ENCODE measurements at regions not wholly inside any gene's neighbourhood (a gene's known extent, or its start where the extent isn't known, plus 50 kb on each side); places are given as distances from the start of the nearest gene placed in this dataset.

DNA sequence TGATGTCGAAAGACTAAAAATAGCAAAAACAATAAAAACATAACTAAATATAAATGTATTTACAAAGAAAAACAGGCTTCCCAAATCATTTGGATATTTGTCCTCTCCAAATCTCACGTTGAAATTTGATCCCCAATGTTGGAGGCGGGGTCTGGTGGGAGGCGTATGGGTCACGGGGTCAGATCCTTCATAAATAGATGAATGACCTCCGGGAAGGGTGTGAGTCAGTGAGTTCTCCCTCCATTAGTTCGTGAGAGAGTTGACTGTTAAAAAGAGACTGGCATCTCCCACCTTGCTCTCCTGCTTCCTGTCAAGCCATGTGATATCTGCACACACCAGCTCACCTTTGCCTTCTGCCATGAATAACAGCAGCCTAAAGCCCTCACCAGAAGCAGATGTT, 703.0 kb downstream of the TMEM182 start:
- H3K79me2 ChIP-seq (ENCODE audit: insufficient read depth, low read length), result no peaks in the 10 kb centered on the region
- no peak overlapping the region for H2BK12ac ChIP-seq (ENCODE audit: insufficient read length, low read depth, low read length)
- H3K9me3 ChIP-seq (ENCODE audit: control insufficient read depth, low read depth, low read length), result no peaks in the 10 kb centered on the region
- H2BK20ac ChIP-seq (ENCODE audit: low read depth, low read length, poor library complexity, severe bottlenecking), result no peak overlapping the region
- Mint-ChIP-seq H3K27me3 (ENCODE audit: low read depth) (no peaks in the 10 kb centered on the region), H3K27ac (no peak overlapping the region), H3K4me3 (no peak overlapping the region), H3K36me3 (ENCODE audit: insufficient read depth in 1 of 3, low read depth in 3 of 3) (no peaks in the 10 kb centered on the region), H3K4me1 (peaks cover 0 to 3% of the 10 kb centered on the region in 2 experiments; a peak in 2 of 4 replicates), H3K9me3 (0 out of 5 replicates have a peak, but pooled peaks cover 0 to 2% of the 10 kb centered on the region in 2 experiments)
- TF ChIP-seq, protein P1, sequence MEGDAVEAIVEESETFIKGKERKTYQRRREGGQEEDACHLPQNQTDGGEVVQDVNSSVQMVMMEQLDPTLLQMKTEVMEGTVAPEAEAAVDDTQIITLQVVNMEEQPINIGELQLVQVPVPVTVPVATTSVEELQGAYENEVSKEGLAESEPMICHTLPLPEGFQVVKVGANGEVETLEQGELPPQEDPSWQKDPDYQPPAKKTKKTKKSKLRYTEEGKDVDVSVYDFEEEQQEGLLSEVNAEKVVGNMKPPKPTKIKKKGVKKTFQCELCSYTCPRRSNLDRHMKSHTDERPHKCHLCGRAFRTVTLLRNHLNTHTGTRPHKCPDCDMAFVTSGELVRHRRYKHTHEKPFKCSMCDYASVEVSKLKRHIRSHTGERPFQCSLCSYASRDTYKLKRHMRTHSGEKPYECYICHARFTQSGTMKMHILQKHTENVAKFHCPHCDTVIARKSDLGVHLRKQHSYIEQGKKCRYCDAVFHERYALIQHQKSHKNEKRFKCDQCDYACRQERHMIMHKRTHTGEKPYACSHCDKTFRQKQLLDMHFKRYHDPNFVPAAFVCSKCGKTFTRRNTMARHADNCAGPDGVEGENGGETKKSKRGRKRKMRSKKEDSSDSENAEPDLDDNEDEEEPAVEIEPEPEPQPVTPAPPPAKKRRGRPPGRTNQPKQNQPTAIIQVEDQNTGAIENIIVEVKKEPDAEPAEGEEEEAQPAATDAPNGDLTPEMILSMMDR (conservative IDR thresholded peaks at IDR 0.05), result no peak
- no peaks in the 10 kb centered on the region for H3K79me1 ChIP-seq (ENCODE audit: insufficient read depth, low read depth, low read length, poor library complexity, severe bottlenecking)
- no peak overlapping the region for H3K18ac ChIP-seq (ENCODE audit: insufficient read length, low read depth, low read length)
- no peak overlapping the region for H3K4me2 ChIP-seq (ENCODE audit: insufficient read depth, insufficient read length, low read length)
- WGBS (ENCODE audit: extremely low coverage, insufficient read length, low lambda C conversion rate), result no CpG with 5 or more reads among the region's 7 CpGs
- no peak overlapping the region for H4K8ac ChIP-seq (replicated peaks; ENCODE audit: insufficient read length, low read depth, low read length)
- H2AFZ ChIP-seq (ENCODE audit: low read length), result no peak overlapping the region
- no peaks in the 10 kb centered on the region for H4K20me1 ChIP-seq (ENCODE audit: control insufficient read depth, insufficient read depth, insufficient read length)
- no peak overlapping the region for H2BK5ac ChIP-seq (ENCODE audit: insufficient read length, low read length)
- H2BK120ac ChIP-seq (ENCODE audit: low read depth, low read length, poor library complexity, severe bottlenecking), result no peak overlapping the region
- no peak overlapping the region for H2AK5ac ChIP-seq (ENCODE audit: insufficient read length, low read length)
- DNase-seq, result no peak
- H3K14ac ChIP-seq (ENCODE audit: insufficient read depth, low read length), result no peak overlapping the region
- no peak overlapping the region for H4K5ac ChIP-seq (ENCODE audit: insufficient read length, low read depth, low read length)
- no peak overlapping the region for H3T11ph ChIP-seq (ENCODE audit: low read length)
- H3K27me3 ChIP-seq (ENCODE audit: insufficient read depth, low read length), result no peaks in the 10 kb centered on the region
- no peak overlapping the region for H3K23ac ChIP-seq (ENCODE audit: insufficient read length, low read depth, low read length)
- no peak overlapping the region for H3K4ac ChIP-seq (ENCODE audit: low read depth, low read length)
- no peak overlapping the region for H3K27ac ChIP-seq (ENCODE audit: insufficient read length, low read depth, low read length)
- H3K23me2 ChIP-seq (ENCODE audit: insufficient read length, low read depth, low read length, poor library complexity, severe bottlenecking), result no peaks in the 10 kb centered on the region
- H3K56ac ChIP-seq (ENCODE audit: insufficient read length, low read depth, low read length), result no peak overlapping the region
- H4K91ac ChIP-seq (ENCODE audit: insufficient read length, low read depth, low read length), result no peak overlapping the region
- H3K9ac ChIP-seq (ENCODE audit: extremely low read depth, insufficient read length, low read length), result no peak overlapping the region
- no peaks in the 10 kb centered on the region for H3K4me1 ChIP-seq (ENCODE audit: insufficient read depth, low read length)
- no peak overlapping the region for H2BK15ac ChIP-seq (ENCODE audit: low read depth, low read length)
